NCI-H1092 treated with DMSO at 0.1 percent for 48 hours (cell line): ENCODE measurements at regions not wholly inside any gene's neighbourhood (a gene's known extent, or its start where the extent isn't known, plus 50 kb on each side); places are given as distances from the start of the nearest gene placed in this dataset.
"Not testable (repeated sequence)": the region's sequence is repeated elsewhere in the genome, so short reads cannot be mapped to it uniquely, and the experiment has no call there.

ENCODE experiments used
- DNase-seq: peaks from one replicate; lab custom pipeline; 2025; lab: John Stamatoyannopoulos, UW

DNA sequence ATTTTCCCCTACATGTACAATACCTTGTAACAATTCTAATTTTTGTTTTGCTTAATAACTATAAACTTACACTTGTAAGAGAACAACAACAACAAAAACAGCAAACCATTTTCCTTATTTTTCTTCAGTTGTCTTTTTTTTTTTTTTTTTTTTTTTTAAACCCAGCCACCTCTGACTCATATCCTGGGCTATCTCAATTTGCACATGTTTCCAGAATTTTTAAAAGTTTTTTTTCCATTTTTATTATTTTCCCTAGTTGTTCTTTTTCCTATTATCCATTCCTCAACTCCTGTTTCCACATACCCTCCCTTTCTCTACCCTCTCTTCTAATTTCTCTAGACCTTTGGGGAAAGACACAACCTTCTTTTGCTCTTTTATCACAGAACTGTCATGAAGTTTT lies 112.5 kb downstream of the EFEMP1 start:
- no peak for DNase-seq

DNA sequence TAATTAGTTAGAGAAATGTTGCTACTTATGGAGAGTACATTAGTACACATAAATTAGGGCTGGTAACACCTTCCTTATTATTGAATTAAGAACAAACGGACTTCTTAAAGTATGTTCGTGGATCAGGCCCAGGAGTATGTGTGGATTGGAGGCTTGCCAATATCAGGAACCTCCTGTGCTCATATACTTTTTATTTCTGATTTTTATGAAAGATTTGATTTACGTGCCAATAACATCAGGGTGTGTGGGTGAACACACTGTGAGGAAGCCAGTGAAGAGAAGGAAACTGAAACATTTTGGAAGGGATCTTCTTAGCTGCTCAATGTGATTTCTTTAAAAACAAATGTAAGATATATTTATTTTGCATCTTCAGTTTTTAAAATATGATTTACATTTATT lies 113.0 kb downstream of the EFEMP1 start:
- DNase-seq: no peak

DNA sequence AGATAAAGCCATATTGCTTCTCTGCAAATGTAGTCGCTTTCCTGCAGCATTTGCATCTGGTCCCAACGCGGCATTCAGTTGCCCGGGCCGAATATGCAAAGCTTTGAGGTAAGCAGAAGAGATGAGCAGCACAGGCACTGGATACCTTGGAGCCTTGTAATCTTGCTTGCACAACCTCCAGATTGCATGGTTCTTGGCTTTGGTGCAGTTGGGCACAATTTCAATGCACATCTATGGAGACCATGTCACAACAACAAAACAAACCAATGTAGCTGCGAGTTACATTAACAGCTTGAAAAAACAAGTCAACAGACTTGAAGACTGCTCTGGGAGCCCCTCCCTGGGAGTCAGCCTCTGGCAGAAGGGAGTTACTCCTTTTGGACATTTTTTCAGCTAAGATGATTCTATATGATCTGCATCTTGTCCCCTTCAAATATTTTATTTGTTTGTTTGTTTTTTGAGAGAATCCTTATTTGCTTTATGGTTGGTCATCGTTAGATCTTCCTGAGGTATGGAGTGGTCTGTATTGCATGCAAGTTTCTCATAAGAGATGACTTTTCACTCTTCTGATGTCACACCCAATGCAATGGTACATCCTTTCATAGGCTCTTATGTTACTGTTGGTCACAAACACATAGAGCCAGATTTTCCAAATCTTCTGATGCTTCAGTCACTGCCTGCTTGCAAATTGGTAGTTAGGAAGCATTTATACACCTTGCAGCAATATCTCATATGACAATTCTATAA lies 113.5 kb downstream of the EFEMP1 start:
- no peak for DNase-seq

- DNase-seq: no peak
Measured at GRCh38 chr2:55807900-55808299, 114.3 kb upstream of the PNPT1 start.

- no peak for DNase-seq
Measured at GRCh38 chr2:55805686-55806085, 112.0 kb upstream of the PNPT1 start.

GRCh38 chr2:55804535-55804934 lies 110.9 kb upstream of the PNPT1 start:
- DNase-seq: no peak

DNA sequence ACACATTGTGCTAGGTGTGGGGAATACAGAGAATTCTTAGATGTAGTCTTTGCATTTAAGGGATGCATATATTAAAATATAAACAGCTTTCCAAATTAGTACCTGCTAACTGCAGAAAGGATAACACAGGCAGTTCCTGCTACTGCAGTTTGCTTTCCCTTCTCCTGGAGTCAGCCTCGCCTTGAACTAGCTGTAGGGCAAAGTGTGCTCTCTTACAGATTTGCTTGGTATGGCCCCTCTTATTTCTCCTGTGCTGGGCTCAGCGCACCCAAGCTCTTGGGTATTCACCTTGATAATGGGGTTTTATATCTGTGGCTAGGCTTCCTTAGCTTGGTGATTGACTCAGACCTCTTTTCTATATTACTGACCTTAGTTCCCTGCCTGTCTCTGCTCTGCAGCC lies 108.4 kb upstream of the PNPT1 start:
- DNase-seq: no peak

GRCh38 chr2:55801436-55801835 lies 107.8 kb upstream of the PNPT1 start:
- DNase-seq: no peak

GRCh38 chr2:55799624-55800023 lies 106.0 kb upstream of the PNPT1 start:
- DNase-seq: not testable (repeated sequence)

- no peak for DNase-seq
Measured at GRCh38 chr2:55796121-55796520, 102.5 kb upstream of the PNPT1 start.

- DNase-seq: not testable (repeated sequence)
Measured at GRCh38 chr2:55793602-55794001, 100.0 kb upstream of the PNPT1 start.

- no peak for DNase-seq
Measured at GRCh38 chr2:55786280-55786679, 92.6 kb upstream of the PNPT1 start.

DNA sequence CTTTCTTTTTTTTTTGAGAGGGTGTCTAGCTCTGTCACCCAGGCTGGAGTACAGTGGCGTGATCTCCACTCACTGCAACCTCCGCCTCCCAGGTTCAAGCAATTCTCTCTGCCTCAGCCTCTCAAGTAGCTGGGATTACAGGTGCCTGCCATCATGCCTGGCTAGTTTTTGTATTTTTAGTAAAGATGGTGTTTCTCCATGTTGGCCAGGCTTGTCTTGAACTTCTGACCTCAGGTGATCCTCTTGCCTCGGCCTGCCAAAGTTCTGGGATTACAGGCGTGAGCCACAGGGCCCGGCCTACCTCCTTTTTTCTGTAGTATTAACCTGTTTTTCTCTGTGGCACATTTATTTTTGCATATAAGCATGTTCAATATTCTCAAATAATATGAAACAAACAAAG lies 90.1 kb upstream of the PNPT1 start:
- DNase-seq: not testable (repeated sequence)

GRCh38 chr2:55782528-55783173 lies 89.0 kb upstream of the PNPT1 start:
- no peak for DNase-seq

DNA sequence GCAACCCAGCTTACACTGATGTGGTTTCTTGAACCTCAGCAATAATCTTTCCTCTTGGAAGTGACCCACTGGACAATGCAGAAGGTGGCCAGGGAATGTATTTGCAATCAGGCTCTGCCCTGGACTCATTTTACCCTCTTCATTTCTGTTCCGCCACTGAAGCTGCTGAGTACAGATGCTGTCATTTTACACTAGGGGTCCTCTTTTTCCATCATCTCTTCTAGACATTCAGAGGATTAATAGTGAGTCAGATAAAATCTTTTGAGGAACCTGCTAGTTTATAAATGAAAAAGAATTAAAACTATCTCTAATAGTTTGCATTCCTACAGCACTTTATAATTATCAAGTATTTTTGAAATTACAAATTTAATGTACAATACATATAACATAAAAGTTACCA lies 87.9 kb upstream of the PNPT1 start:
- DNase-seq: no peak

GRCh38 chr2:55780697-55781096 lies 87.1 kb upstream of the PNPT1 start:
- DNase-seq: no peak

GRCh38 chr2:55779459-55780421 lies 86.1 kb upstream of the PNPT1 start:
- DNase-seq: no peak

GRCh38 chr2:55776966-55777365 lies 83.3 kb upstream of the PNPT1 start:
- no peak for DNase-seq

DNA sequence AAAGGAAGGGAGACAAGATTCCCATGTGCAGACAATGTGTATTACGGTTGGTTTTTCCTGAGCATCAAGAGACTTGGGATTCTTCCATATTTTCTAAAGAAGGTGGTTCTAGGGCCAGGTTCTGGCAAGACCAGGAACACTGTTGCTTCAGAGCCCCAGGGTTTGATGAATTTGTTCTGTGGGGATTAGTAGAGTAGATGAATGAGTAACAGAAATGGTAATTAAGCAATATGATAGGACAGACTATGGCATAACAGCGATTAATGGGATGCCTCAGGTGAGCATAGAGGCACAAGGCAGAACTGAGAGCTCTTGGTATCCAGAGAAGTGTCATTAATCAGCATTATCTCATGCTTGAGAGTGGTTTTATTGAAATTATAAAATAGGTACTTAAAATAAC lies 82.8 kb upstream of the PNPT1 start:
- no peak for DNase-seq

GRCh38 chr2:55775828-55776227 lies 82.2 kb upstream of the PNPT1 start:
- DNase-seq: no peak

- DNase-seq: not testable (repeated sequence)
Measured at GRCh38 chr2:55773651-55774050, 80.0 kb upstream of the PNPT1 start.

GRCh38 chr2:55772109-55772980 lies 78.7 kb upstream of the PNPT1 start:
- no peak for DNase-seq
